SKM-1 (cell line): ENCODE measurements at regions not wholly inside any gene's neighbourhood (a gene's known extent, or its start where the extent isn't known, plus 50 kb on each side); places are given as distances from the start of the nearest gene placed in this dataset.

Experiments
- DNase-seq: peaks from one replicate; lab custom pipeline; 2025; ENCODE audit not compliant: unreplicated experiment; lab: John Stamatoyannopoulos, UW

DNA sequence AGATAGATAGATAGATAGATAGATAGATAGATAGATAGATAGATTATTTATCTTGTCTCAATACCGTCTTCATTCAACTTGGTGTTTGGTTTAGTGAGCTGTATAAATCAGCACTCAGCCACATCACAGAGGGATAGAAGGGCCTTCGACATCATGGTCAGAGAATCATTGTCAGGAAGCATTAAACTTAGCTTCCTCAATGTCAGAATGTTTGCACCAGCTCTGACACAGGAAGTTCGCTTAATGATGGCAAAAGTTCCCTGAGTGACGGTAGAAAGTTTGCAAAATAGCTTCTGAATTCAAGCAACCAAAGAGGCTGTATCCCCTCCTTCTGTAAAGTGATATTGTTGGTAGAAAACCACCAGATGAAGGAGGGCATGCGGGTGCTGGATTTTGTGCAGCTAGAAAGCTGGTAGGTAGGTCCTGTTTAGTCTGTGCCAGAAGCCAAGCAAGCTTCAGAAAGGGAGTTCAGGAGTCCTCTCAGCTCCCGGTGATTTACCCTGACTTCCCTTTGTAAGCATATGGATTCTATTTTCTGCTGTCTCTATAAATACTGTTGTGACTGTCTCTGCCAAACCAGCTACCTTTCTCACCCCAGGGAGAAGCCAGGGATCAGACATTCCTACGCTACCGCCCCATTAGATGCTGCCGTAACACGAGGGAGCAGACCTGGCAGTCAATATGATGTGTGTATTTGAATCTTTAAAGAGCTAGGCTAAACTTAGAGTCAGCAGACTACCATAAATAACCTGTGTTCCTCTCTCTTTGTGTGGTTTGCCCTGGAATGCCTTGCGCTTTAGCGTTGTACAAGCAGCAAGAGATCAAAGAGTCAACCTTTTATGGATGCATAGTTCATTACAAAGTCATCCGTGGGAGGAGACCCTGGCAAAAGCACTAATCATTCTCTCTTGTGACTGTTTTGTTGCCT is 200.5 kb upstream of the KIAA1217 start:
- no peak for DNase-seq

DNA sequence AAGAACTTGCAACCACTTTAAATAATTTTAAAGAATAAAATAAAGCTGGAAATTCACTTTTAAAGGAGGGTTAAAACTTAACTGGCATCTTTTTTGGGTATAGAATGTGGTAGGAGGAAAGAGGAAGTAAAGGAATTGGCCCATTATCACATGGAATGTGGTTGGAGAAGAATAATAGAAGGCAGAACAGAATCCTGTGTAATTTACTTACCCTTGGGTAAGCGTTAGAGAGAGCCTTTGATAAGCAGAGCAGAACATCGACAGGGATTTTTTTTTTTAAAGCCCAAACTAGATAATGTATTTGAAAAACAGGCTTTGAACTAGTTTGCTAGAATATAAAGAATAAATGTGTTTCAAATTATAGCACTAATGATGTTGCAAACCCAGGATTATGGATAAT is 199.8 kb upstream of the KIAA1217 start:
- no peak for DNase-seq

DNA sequence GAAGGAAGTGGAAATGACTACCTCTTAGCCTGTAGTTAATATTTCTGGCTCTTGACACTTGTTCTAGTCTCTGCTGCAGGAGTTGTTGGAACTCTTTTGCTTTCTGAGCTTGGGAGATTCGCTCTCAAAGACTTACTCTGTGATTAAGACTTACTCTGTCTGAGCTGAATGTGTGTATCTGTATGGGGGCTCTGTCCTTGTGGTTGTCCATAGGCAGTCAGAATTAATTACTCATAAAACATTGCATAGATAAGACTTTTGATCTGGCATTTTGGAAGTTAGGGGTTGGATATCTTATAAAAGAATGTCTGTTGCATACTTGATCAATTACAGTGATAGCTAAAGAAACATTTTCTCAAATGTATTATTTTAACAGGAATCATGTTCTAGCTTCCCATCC is 199.2 kb upstream of the KIAA1217 start:
- no peak for DNase-seq

DNA sequence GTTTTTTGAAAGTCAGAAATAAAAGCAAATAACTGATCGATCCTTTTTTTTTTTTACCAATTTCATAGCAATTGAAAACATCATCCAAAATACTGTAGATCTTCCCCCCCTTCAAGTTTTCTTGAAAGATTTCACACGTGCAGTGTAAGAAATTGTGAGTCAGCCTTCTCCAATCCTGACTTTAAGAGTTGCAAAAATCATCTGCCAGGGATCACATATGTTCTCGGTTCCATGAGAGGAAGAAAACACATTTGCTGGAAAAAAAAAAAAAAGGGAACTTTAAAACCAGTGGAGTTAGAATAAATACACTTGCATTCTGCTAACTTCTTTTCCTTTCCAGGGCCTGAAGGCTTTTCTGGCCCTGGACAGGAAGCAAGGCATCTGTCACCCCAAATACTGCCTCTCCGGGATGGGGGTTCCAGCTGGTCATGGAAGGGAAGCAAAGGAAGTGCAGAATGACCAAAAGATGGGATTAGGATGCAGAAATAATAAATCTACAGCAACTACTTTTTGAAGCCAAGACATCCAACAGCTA is 198.4 kb upstream of the KIAA1217 start:
- DNase-seq, result no peak

DNA sequence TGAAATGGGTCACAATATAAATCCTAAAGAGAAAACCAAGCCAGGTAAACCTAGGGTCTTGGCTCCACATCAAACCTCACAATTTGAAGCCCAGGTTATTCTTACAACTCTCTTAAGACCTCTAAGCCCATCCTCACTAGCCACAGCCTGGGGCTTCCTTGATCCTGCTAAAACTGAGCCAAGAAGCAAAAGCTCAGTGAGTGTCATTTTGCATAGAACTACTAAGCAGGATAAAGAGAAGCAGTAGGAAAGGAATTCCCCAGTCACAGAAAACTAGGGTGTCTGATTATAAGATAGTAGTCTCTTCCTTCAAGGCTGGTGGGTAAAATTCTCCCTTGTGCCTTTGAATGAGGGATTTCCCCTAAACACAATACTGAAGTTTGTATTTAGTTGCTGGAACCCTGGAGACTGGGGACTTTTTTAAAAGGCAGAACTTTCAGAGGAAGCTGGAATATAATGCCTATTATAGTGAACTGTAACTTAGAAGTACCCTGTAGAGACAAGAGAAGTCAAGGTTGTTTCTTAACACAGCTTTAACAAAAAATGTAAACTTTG is 196.6 kb upstream of the KIAA1217 start:
- DNase-seq, result no peak

DNA sequence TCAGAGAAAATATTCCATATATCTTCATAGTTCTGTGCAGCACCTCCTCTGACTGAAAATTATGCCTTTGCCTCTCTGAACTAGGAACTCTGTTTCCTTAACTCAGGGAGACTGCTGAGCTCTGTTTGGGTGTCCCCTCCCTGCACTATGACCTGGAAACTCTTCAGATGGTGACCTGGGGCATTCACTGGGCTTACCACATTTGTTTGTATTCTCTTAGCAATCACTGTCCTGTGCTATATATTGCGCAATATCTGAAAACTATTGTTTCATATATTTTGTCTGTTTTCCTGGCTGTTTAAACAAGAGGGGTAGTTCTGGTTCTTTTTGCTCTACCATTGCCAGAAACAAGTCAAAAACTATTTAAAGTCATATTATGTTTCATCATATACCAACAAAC is 181.8 kb upstream of the KIAA1217 start:
- DNase-seq, result no peak

DNA sequence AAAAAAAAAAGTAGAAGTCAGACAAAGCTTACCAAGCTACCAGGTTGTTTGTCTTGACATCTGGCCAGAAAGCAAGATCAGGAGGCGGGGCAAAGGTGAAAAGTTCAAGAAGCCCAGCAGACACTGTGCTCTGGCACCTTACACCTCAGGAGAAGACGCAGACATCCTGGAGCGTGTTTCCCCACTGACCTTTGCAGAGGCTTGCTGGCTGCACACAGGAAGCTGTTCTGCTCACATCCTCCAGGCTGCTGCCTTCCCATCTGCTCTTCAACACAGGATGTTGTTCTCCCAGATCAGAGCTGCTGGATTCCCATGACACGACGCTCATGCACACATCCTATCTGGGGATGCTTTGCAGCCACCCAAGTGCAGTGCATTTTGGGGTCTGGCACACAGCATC is 174.4 kb upstream of the KIAA1217 start:
- DNase-seq, result no peak

DNA sequence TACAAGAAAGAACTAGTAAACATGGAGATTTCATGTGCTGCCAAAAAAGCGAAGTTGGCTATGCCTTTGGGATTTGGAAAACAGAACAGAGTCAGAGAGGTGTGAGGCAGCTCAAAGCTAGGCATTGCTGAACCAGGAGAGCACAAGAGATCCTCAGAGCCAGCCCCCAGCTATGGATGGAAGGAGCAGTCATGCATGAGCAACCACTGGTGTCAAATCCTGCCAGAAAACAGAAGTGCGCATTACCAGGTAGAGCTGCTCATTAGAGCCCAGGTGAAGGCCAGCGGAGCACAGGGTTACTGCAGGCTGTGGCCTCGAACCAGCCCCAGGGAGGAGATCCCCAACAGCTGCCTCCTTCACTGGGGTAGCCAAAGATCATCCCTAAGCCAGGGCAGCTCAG is 173.2 kb upstream of the KIAA1217 start:
- no peak for DNase-seq

DNA sequence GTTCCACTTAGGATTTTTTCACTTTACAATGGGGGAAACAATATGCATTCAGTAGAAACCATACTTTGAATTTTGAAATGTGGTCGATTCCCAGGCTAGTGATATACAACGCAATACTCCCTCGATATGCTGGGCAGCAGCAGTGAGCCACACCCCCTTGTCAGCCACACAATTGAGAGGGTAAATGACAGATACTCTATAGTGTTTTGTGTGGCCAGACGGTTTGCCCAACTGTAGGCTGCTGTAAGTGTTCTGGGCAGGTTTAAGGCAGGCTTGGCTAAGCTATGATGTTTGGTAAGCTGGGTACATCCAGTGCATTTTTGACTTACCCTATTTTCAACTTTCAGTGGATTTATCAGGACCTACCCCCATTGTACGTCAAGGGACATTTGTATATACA is 169.6 kb upstream of the KIAA1217 start:
- DNase-seq, result no peak

DNA sequence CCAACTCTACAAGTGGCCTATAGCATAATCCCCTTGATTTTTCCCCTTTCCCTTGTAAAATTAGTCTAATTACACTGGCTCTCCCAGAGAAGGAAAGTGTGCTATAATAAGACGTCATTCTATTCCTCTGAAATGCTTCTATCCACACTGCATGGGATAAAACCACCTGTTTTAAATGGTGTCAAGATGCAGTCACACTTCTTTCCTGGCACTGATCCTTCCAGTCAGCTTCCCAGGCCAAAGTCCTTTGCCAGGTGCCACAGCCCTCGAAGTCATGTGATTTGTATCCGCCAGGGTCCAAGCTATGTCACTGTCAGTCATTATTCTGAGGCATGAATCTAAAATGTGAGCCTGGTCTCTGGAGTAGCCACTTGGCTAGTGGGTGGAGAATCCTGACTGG is 169.0 kb upstream of the KIAA1217 start:
- no peak for DNase-seq

DNA sequence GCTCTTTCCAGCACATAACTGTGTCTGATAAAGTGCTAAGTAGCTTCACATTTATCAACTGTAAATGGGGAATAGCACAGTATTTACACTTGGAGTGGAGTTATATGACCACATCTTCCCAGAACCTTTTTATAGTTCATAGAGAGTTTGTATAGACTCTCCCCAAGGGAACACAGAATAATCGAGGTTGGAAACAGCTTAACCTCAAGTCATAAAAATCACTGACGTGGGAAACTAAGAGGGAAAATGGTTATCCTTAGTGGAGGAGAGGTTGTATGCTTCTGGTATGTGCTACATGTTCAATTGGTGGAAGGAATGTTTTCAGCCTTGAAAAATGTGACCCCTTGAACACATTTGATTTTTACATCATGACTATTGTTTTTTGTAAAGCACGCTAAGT is 167.9 kb upstream of the KIAA1217 start:
- no peak for DNase-seq

DNA sequence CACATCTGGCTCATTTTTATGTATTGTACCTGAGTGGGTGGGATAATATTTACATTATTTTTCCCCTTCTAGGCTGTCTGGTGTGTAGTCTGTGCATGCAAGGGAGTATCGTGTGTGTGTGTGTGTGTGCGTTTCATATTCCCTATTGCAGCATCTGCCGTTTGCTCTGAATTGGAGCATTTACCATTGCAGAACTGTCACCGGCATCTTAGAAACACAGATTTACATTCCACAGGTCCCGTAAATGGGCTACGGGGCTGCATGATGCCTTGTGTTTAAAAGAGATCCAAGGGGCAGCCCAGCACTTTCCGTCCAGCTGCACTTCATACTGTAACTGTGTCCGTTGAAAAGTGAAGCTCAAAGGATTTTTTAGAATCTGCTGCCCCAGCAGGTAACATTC is 167.1 kb upstream of the KIAA1217 start:
- no peak for DNase-seq

DNA sequence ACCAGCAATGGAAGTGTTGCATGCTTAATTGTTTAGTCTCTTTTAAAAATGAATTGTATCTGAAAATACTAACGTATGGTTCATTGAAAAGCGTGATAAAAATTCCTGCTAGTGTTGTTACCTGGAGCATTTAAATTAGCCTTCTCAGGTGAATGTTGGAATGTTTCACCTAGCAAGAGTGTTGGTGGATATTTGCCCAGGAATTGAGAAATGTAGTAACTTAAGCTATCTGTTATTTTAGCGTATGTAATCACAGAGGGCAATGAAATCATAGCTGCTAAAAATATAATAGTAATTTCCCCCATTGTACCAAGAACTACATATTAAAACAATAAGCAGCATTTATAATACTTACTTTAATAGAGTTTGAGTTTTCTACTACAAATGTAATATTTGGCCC is 166.1 kb upstream of the KIAA1217 start:
- DNase-seq, result no peak

DNA sequence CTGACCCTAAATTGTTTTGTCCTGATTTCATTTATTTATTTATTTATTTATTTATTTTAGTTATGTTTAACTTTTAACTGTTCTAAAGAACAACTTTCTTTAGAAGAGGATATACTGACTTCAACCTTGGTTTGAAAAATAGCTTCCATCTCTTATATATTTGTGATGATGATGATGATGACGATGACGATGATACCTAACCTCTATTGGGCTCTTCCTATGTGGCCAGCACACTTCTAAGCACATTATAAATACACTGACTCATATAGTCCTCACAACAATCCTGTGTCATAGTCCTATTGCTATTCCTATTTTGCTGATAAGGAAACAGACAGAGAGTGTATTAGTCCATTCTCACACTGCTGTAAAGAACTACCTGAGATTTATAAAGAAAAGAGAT is 162.9 kb upstream of the KIAA1217 start:
- no peak for DNase-seq

DNA sequence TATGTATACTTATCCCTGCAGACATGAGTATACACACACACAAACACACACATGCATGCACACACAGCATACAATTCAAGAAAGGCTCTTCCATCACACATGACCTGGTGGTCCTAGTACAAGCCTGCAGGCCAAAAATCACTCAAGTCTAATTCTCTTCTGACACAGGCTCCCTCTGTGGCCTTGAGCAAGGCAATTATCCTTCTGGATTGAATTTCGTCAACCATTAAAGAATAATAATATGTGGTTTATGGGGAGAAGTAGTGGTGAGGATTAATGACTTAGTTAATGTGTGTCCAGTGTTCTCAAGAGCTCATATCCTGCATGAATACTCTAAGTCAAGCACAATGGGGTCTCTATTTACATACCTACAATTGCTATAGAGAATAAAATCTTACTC is 161.8 kb upstream of the KIAA1217 start:
- no peak for DNase-seq

DNA sequence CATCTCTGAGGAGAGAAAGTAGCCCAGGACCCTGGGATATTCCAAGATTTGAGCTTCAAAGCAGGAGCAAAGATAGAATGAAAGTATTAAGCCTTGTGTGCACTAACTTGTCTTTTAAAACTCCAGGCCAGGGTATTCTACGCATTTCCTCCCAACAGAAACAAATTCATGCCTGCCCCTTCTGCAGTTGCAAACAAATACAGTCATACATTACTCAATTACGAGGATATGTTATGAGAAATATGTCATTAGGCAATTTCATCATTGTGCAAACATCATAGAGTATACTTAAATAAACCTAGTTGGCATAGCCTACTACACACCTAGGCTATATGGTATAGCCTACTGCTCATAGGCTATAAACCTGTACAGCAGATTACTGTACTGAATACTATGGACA is 154.5 kb upstream of the KIAA1217 start:
- no peak for DNase-seq

DNA sequence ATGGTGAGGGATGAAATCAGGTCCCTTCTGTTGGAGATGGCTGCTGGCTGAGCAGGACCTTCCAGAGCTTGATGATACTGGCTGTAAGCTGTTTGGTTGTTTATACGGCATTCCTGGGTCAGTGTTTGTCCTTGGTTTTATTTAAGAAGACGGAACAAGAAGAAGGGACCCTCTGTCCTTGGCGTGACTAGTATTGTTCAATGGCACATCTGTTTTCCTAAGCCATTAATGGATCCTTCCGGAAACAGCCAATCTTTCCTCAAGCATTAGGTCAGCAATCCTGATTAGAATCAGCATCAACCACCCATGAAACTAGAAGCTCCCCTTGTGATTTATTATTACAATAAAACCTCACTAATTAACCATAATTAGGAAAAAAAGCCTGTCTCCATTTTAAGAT is 128.7 kb upstream of the KIAA1217 start:
- no peak for DNase-seq

DNA sequence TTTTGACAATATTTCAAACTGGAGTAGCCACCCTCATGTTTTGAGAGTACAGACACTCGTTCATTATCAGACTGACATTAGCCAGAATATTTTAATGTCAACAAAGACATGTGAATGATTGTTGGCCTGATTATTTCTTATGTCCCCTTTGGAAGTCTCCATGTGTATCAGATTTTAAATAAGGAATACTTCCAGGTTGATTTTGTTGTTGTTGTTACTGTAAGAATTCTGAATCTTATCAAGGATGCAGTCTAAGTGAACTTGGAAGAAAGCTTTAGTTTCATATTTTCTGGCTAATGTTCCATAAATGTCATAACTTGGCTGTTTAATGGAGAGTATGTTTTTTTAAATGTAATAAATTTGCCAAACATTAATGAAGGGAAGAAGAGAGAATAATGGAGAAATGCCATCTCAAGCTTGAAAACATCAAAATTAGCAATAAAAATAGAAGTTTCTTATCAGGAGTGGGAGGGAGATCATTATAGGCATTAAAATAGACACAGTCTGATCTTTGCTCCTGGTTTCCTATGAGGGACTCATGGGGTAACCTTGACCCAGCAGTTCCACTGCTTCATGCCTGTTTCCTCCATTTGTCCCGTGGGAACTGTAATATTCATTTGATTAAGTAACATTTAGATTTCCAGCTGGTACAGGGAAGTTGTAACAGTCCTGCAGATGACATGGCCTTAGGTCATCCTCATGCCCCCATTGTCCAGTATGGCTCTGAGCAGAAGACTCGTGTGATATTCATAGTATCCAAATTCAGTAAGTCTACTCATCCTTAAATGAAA is 122.4 kb upstream of the KIAA1217 start:
- no peak for DNase-seq

DNA sequence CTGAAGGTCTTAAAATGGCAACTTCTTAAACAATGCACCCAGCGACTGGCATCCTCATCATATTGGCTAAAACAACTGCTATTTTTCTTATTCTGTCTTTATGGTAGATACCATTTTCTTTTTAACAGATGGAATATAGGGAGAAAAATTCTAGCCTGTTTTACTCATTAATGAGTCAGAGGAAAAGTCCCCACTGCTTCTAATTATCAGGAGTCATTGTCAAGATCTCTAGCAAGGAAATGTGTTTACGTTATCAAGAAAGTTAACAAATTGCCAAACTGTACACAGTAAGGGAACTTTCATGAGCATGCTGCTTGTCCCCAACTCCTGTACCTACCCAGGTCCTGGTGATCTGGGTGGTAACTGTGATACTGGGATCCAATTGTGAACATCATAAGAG is 117.7 kb upstream of the KIAA1217 start:
- DNase-seq, result no peak

DNA sequence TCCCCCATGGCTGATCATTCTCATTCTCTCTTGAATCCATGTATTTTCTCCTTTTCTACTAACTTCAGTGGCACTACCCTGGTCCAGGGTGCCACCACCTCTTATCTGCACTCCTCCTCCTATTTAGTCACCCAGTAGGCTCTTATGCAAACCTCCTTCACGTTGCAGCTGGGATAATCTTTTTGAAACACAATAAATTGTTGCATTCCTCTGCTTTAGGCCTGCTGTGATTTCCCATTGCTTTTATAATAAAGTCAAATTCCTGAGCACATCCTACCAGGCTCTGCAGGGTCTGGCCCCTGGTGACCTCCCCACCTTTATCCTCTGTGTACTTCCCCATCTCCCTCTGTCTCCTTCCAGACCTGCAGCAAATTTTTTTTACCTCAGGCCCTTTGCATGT is 112.7 kb upstream of the KIAA1217 start:
- no peak for DNase-seq

DNA sequence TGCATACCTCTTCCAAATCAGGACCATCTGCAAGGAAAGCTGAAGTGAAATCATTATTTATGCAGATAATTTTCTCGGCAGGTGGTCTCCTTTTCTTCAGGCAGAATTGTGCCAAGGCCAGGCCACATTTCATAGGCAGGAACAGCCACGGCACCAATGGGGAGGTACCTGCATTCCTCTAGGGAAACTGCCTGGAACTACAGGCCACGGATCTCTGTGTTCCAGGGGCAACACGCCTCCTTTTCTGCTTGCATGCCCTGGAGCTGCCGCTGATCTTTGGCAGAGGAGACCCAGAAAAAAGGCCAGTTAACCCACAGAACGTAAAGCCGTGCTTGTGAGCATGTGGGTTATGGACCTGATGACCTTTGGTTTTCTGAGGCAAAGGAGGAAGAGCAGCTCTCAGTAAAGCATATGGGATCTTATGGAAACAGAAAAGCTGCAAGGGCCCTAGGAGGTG is 111.2 kb upstream of the KIAA1217 start:
- no peak for DNase-seq

DNA sequence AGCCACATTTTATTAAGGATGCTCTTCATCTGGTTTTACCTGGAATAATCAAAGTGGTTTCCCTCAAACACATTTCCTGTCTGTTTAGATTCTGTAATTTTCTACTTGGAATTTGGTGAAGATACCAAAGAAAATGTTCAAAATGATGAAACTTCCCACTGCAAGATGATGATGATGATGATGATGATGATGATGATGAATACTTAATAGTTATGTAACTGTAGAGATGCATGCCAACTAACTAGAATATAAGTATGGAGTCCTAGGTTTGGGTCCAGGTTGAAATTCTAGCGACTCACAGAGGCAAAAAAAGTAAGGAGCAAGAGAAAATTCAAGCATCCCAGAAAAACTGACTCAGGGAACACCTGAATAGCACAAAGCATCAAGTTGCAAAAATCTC is 104.0 kb upstream of the KIAA1217 start:
- DNase-seq, result no peak
